ENCODE measurements at regions not wholly inside any gene's neighbourhood (a gene's known extent, or its start where the extent isn't known, plus 50 kb on each side); places are given as distances from the start of the nearest gene placed in this dataset.

GRCh38 chr6:164230259-164230658 lies 815.7 kb downstream of the QKI start:
- POLR2A ChIA-PET: no interaction called here
- TF ChIP-seq CTCF (IDR thresholded peaks at IDR 0.05; ENCODE audit: control extremely low read depth, extremely low read depth, low read depth, missing control alignments): no peak
- no peak for DNase-seq (ENCODE audit: extremely low spot score)
- CTCF ChIA-PET: interaction anchor here (0.8 to 1.1 kb wide), 2 partner anchors 15 to 20 kb away, joined by 3 read pairs; no protein-coding TSS in a partner anchor

GRCh38 chr6:164229716-164230115 lies 815.2 kb downstream of the QKI start:
- ChIA-PET CTCF (interaction anchor here (1.1 kb wide), 1 partner anchor 14 kb away, joined by 3 read pairs; no protein-coding TSS in a partner anchor), POLR2A (no interaction called here)
- no peak for TF ChIP-seq CTCF (IDR thresholded peaks at IDR 0.05; ENCODE audit: control extremely low read depth, extremely low read depth, low read depth, missing control alignments)
- DNase-seq (ENCODE audit: extremely low spot score): no peak

- no peak for DNase-seq (ENCODE audit: extremely low spot score)
- no peak for TF ChIP-seq CTCF (IDR thresholded peaks at IDR 0.05; ENCODE audit: control extremely low read depth, extremely low read depth, low read depth, missing control alignments)
- ChIA-PET POLR2A (no interaction called here), CTCF (no interaction called here)
Observed at GRCh38 chr6:164227952-164228522, 813.5 kb downstream of the QKI start.

- TF ChIP-seq CTCF (IDR thresholded peaks at IDR 0.05; ENCODE audit: control extremely low read depth, extremely low read depth, low read depth, missing control alignments): no peak
- CTCF ChIA-PET: no interaction called here
- POLR2A ChIA-PET: no interaction called here
Observed at GRCh38 chr6:164216839-164217238, 802.3 kb downstream of the QKI start.

GRCh38 chr6:164216368-164216767 lies 801.9 kb downstream of the QKI start:
- CTCF ChIA-PET: interaction anchor here (1.5 kb wide), 1 partner anchor 14 kb away, joined by 3 read pairs; no protein-coding TSS in a partner anchor
- POLR2A ChIA-PET: no interaction called here
- no peak for TF ChIP-seq CTCF (IDR thresholded peaks at IDR 0.05; ENCODE audit: control extremely low read depth, extremely low read depth, low read depth, missing control alignments)
- DNase-seq (ENCODE audit: extremely low spot score): no peak

More at GRCh38 chr6:164216839-164217238, 802.3 kb downstream of the QKI start:
- DNase-seq (ENCODE audit: extremely low spot score): no peak

- no peak for TF ChIP-seq CTCF (IDR thresholded peaks at IDR 0.05; ENCODE audit: control extremely low read depth, extremely low read depth, low read depth, missing control alignments)
- DNase-seq (ENCODE audit: extremely low spot score): no peak
- ChIA-PET POLR2A (no interaction called here), CTCF (no interaction called here)
Observed at GRCh38 chr6:164214066-164214465, 799.5 kb downstream of the QKI start.

Data from GM10248 (cell line).